A673 (cell line): ENCODE measurements at regions not wholly inside any gene's neighbourhood (a gene's known extent, or its start where the extent isn't known, plus 50 kb on each side); places are given as distances from the start of the nearest gene placed in this dataset.
A peak's percentile ranks its signal among the peaks of the same experiment; 100 is the strongest.

Source experiments
- BruUV-seq: library from RNA; stranded (reverse); fragments of 400-500 nt; replicated peaks from 2 replicates; lab custom pipeline; 2021; lab: Mats Ljungman, UMichigan
- CTCF ChIA-PET: fragments of 300-600 bp; sonication (Branson Sonifier 250); formaldehyde crosslinking; loops from one replicate; lab custom pipeline; 2022; ENCODE audit warnings: antibody characterized with exemption; lab: Charles Lee
- POLR2A ChIA-PET: fragments of 300-600 bp; sonication (Branson Sonifier 250); formaldehyde crosslinking; loops from one replicate; lab custom pipeline; 2022; ENCODE audit warnings: antibody characterized with exemption; ENCODE audit not compliant: low non-redundant PET; lab: Charles Lee
- DNase-seq: peaks from one replicate; pipeline ENCODE4 v3.0.0-alpha.2; 2015; ENCODE audit warnings: low spot score
- H3K27ac ChIP-seq: fragments of 200-600 bp; sonication (generic); 2 replicates; pipeline ENCODE4 v1.5.1; 2016; ENCODE audit warnings: mixed run types, low read depth, mild to moderate bottlenecking, mixed read lengths, antibody characterized with exemption, low read length; ENCODE audit not compliant: poor library complexity, severe bottlenecking
- H3K27me3 ChIP-seq: fragments of 200-600 bp; sonication (generic); replicated peaks from 2 replicates; pipeline ENCODE4 v1.6.1; 2017; ENCODE audit warnings: mixed run types, low read depth, mild to moderate bottlenecking, mixed read lengths, antibody characterized with exemption, low read length; ENCODE audit not compliant: insufficient read depth, poor library complexity
- H3K36me3 ChIP-seq: fragments of 200-600 bp; sonication (generic); 2 replicates; pipeline ENCODE4 v1.6.1; 2016; ENCODE audit warnings: mixed run types, mild to moderate bottlenecking, mixed read lengths, antibody characterized with exemption, low read length; ENCODE audit not compliant: insufficient read depth, poor library complexity, severe bottlenecking
- H3K4me1 ChIP-seq: fragments of 200-600 bp; sonication (generic); 2 replicates; pipeline ENCODE4 v1.6.1; 2017; ENCODE audit warnings: mixed run types, mild to moderate bottlenecking, mixed read lengths, antibody characterized with exemption, low read length; ENCODE audit not compliant: insufficient read depth, poor library complexity, severe bottlenecking
- H3K4me3 ChIP-seq: fragments of 200-600 bp; sonication (generic); 2 replicates; pipeline ENCODE4 v1.5.1; 2016; ENCODE audit warnings: low read depth, mixed run types, mild to moderate bottlenecking, mixed read lengths, low read length; ENCODE audit not compliant: poor library complexity, severe bottlenecking
- H3K9me3 ChIP-seq: fragments of 200-600 bp; sonication (generic); 2 replicates; pipeline ENCODE4 v1.6.1; 2016; ENCODE audit warnings: mixed run types, low read depth, mild to moderate bottlenecking, mixed read lengths, antibody characterized with exemption, low read length; ENCODE audit not compliant: poor library complexity, severe bottlenecking
- CTCF ChIP-seq: fragments of 300-800, 200-600 bp; sonication (generic); conservative IDR thresholded peaks from 2 replicates; pipeline ENCODE4 v1.5.1; 2017; ENCODE audit warnings: low read depth, mild to moderate bottlenecking, antibody characterized with exemption, low read length, moderate library complexity, mixed read lengths
- EZH2 ChIP-seq: fragments of 200-600 bp; sonication (generic); IDR thresholded peaks from 2 replicates; pipeline ENCODE4 v1.6.1; 2017; ENCODE audit warnings: borderline replicate concordance, low read depth, mild to moderate bottlenecking, mixed read lengths, antibody characterized with exemption, low read length; ENCODE audit not compliant: poor library complexity, severe bottlenecking
- intact Hi-C: fragments of 100-400 bp; cut with micrococcal nuclease; formaldehyde crosslinking; loops from one replicate; pipeline ENCODE4 v1.10.0; 2022; ENCODE audit not compliant: unreplicated experiment

DNA sequence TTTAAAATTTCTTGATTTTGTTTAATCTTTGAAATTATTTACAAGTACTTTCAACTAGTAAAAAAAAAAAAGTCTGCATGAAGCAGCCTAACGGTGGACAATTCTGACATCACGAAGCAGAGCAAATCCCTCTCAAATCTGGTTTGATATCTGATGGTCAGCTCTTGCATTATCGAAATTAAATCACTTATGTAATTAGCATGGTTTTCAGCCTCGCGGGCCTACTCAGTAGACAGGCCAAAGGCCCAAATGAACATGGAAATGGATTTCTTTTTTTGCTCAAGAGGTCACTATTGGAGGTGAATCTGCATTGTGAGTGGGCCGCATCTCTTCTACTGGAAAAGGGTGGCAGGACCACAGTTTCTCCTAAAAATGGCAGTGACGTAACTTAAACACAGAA is 209.8 kb downstream of the NR2F2 start:
- DNase-seq = no peak
- CTCF ChIA-PET = no interaction called here
- intact Hi-C loops = no loop called here
- no peaks in the 10 kb centered on the region for H3K9me3 ChIP-seq
- TF ChIP-seq CTCF = no peak
- no peak for TF ChIP-seq EZH2
- POLR2A ChIA-PET = no interaction called here
- H3K27me3 ChIP-seq = no peaks in the 10 kb centered on the region
- H3K4me1 ChIP-seq = no peaks in the 10 kb centered on the region
- no peak overlapping the region for H3K4me3 ChIP-seq
- no peaks in the 10 kb centered on the region for H3K36me3 ChIP-seq
- BruUV-seq = no TSS peak
- no peak overlapping the region for H3K27ac ChIP-seq

DNA sequence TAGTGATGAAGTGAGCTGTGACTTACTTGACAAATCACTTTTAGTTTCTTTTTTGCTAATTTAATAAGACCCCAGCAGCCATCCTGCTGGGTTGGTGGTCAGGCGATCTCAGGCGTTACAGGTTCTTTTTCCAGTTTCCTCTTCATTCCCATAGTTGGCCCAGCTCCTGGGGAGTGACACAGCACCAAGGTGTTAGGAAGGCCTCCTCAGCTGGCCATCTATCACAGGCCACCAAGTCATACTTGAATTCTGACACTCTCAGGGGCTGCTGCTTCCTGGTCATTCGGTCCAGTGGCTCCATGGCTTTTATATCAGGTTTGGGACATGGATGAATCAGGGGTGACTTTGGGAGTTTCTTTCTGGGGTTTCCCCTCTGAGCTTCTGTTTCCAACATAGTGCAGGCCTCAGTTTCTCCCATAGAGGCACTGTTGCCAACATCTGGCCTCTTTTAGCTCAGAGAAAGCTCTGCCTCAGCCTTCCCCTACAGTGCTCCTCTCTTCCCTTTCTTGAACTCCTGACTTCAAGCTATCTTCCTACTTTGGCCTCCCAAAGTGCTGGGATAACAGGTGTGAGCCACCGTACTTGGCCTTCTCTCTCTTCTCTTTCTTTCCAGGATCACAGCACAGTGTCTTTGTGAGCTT is 211.8 kb downstream of the NR2F2 start:
- TF ChIP-seq CTCF (no peak), EZH2 (no peak)
- no peaks in the 10 kb centered on the region for H3K27me3 ChIP-seq
- CTCF ChIA-PET = no interaction called here
- no peak overlapping the region for H3K27ac ChIP-seq
- BruUV-seq = no TSS peak
- peak; percentile 5 for DNase-seq
- no peaks in the 10 kb centered on the region for H3K9me3 ChIP-seq
- POLR2A ChIA-PET = no interaction called here
- no peaks in the 10 kb centered on the region for H3K4me1 ChIP-seq
- no peaks in the 10 kb centered on the region for H3K36me3 ChIP-seq
- intact Hi-C loops = no loop called here
- no peak overlapping the region for H3K4me3 ChIP-seq

DNA sequence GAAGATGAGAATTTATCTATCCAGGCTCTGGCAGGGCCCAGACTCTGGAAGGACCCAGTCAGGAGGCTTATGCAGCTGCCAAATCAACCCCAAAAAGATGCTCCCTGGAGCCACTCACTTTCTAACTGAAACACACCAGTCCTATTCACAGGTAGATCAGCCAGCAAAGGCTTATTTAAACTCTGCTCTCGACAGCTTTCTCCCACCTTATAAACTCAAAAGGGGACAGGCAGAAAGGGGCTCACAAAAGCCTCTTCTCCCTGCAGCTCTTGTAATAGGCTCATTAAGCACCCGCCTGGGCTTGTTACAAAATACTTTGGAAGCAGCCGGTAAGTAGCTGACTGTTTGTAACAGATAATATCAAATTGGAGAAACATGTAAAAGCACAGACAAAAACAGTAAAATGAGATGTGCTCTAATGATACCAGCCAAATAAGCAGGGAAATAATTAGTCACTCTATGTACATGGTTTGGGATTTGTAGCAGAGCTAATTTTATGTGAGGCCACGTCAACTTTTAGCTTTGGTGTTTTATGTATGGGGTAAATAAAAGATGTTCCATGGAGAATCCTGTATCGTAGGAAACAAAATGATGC is 213.8 kb downstream of the NR2F2 start:
- no peak for TF ChIP-seq CTCF
- TF ChIP-seq EZH2 = no peak
- Histone ChIP-seq H3K4me3 (no peak overlapping the region), H3K27me3 (no peaks in the 10 kb centered on the region), H3K4me1 (no peaks in the 10 kb centered on the region), H3K9me3 (no peaks in the 10 kb centered on the region), H3K27ac (no peak overlapping the region), H3K36me3 (no peaks in the 10 kb centered on the region)
- ChIA-PET CTCF (no interaction called here), POLR2A (no interaction called here)
- peak; percentile 7 for DNase-seq
- BruUV-seq = no TSS peak
- intact Hi-C loops = no loop called here
